Fibroblast of the aortic adventitia (primary cell): ENCODE measurements at regions not wholly inside any gene's neighbourhood (a gene's known extent, or its start where the extent isn't known, plus 50 kb on each side); places are given as distances from the start of the nearest gene placed in this dataset.

Experiments
- DNase-seq: peaks from one replicate; pipeline ENCODE4 v3.0.0-alpha.2; 2010; ENCODE audit warnings: low read depth
- H3K4me3 ChIP-seq: 2 replicates; pipeline ENCODE4 v1.5.1; 2011; ENCODE audit warnings: low read depth, mild to moderate bottlenecking, control low read depth, low read length, moderate library complexity
- TF ChIP-seq, protein P1 (sequence below): IDR thresholded peaks from 2 replicates; pipeline ENCODE4 v1.5.1; 2011; ENCODE audit warnings: mild to moderate bottlenecking, low read length, control low read depth, inconsistent platforms; ENCODE audit not compliant: insufficient read depth

DNA sequence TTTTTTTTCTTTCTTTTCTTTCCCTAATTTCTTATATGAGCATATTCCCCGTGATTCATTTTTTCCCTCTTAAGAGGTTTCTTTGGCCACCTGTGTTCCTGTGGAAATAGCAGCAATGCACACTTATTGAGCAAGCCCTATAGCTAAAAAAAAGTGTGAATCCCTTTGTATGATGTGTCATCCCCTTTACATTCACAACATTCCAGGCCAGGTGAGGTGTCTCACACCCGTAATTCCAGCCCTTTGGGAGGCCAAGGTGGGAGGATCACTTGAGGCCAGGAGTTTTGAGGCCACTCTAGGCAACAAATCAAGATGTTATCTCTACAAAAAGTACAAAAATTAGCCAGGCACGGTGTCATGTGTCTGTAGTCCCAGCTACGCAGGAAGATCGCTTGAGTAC, 700.4 kb upstream of the TBX3 start:
- H3K4me3 ChIP-seq: no peak overlapping the region
- TF ChIP-seq, protein P1, sequence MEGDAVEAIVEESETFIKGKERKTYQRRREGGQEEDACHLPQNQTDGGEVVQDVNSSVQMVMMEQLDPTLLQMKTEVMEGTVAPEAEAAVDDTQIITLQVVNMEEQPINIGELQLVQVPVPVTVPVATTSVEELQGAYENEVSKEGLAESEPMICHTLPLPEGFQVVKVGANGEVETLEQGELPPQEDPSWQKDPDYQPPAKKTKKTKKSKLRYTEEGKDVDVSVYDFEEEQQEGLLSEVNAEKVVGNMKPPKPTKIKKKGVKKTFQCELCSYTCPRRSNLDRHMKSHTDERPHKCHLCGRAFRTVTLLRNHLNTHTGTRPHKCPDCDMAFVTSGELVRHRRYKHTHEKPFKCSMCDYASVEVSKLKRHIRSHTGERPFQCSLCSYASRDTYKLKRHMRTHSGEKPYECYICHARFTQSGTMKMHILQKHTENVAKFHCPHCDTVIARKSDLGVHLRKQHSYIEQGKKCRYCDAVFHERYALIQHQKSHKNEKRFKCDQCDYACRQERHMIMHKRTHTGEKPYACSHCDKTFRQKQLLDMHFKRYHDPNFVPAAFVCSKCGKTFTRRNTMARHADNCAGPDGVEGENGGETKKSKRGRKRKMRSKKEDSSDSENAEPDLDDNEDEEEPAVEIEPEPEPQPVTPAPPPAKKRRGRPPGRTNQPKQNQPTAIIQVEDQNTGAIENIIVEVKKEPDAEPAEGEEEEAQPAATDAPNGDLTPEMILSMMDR: no peak
- DNase-seq: no peak

DNA sequence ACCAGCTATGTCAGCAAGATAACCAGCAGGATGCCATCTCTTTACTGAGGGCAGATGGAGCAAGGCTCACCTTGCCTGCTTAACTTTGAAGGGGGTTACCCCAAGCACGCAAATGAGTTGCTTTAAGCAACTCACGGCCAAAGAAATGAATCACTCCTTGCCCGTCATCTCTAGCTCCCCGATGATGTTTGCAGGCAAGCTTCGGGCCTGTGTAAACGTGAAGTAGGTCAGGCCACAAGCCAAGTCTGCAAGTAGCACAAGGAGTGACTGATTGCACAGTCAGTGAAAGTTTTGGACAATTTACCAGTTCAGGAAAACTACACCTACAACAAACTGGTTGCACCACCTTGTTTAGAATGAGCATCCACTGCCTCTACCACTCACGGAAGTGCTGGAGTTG, 699.7 kb upstream of the TBX3 start:
- DNase-seq: peak; percentile 81
- H3K4me3 ChIP-seq: no peak overlapping the region
- TF ChIP-seq, protein P1: no peak

DNA sequence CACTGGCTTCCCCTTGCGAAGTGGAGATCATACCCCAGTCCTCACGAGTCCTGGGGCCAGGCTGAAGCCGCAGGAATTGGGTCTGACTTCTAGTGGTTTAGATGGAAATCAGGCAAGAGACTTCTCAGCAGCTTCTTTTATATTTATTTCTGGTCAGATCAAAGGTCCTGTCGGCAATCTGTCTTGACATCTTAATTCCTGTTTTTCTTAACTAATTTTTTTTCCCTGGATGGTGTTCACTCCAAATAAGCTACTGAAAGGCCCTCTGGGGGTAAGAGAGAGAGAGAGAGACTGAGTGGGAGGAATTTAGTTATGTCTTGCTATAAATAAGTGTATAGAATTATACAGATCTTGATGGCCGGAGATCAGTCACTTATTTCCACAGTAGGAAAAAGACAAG, 698.7 kb upstream of the TBX3 start:
- no peak for DNase-seq
- no peak overlapping the region for H3K4me3 ChIP-seq
- TF ChIP-seq, protein P1: no peak

DNA sequence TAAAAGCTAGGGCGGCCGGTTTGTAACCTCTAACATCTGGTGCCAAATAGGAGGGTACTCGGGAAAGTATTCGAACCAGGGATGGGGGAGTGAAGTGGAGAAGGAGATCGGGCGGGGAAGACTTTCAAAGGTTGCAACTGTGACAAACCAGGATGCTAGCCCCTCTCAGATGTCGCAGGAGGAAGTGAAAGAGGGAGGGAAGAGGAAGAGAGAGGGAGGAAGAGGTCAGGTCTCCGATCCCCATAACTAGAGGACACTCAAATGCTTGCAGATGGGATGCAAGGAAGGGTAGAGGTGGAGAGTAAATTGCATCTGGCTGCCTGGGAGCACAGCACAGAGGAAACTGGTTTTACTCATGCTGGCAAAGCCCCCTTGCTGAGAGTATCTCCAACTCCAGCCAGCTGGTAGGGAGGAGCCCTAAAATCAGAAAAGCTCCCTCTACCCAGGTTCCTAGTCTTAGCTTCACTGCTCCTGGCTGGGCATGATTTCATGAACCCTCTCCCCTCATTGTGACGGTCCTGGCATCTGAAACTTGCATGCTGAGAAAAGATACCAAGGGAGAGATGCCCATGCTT, 696.7 kb upstream of the TBX3 start:
- TF ChIP-seq, protein P1: no peak
- no peak overlapping the region for H3K4me3 ChIP-seq
- peak; percentile 71 for DNase-seq

DNA sequence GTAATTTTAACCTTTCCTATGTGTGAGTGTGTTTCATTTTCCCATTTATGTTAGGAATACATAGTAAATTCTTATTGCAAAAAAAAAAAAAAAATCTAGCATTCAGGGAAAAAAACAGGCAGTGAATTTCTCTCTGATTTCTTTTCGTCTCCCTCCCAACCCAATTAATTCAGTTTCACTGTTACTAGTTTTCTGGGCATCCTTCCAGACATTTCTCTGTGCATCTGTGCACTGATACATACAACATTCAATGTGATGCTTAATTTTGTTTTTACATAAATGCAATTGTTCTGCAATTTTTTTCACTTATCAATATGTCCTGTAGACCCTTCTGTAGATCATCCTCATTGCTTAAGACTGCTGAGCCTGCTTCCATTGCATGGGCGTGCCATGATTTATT, 694.3 kb upstream of the TBX3 start:
- no peak for DNase-seq
- no peak overlapping the region for H3K4me3 ChIP-seq
- TF ChIP-seq, protein P1: no peak

DNA sequence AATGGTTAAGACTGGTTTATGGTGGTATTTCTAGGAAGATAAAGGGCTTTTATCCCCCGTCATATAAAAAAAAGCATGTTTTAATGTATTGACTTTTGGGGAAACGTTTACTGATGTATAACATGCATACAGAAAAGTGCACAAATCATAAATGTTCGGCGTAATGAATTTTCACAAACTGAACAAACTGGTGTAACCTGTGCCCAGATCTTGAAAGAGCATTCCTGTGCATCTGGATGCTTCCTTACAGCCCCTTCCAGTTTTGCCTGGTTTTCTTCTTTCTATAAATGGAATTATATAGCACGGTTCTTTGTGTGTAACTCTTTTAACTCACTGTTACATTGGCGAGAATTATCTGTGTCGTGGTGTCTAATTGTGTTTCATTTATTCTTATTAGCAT, 693.8 kb upstream of the TBX3 start:
- TF ChIP-seq, protein P1: no peak
- DNase-seq: no peak
- H3K4me3 ChIP-seq: no peak overlapping the region

DNA sequence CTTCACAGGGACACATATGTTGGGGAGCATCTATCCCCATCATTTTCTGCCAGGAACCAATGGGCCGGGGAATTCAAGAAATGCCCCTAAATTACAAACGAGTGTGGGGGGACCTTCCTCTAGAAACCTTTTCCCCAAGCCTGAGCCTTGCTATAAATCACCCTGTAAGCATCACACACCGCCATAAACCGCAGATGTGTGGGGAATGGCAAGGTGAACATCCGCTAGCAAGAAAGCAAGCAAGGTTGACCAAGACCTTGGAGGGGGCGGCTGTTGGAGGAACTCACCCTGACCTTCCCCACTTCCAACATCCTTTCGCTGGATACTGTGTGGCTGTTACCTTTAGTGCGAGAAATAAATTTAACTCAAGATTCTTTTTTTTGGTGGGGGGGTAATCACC, 693.3 kb upstream of the TBX3 start:
- no peak for DNase-seq
- TF ChIP-seq, protein P1: no peak
- no peak overlapping the region for H3K4me3 ChIP-seq
